NCI-H2029 (cell line): ENCODE measurements at regions not wholly inside any gene's neighbourhood (a gene's known extent, or its start where the extent isn't known, plus 50 kb on each side); places are given as distances from the start of the nearest gene placed in this dataset.

ENCODE experiments used
- DNase-seq: peaks from one replicate; lab custom pipeline; 2025; lab: John Stamatoyannopoulos, UW

DNA sequence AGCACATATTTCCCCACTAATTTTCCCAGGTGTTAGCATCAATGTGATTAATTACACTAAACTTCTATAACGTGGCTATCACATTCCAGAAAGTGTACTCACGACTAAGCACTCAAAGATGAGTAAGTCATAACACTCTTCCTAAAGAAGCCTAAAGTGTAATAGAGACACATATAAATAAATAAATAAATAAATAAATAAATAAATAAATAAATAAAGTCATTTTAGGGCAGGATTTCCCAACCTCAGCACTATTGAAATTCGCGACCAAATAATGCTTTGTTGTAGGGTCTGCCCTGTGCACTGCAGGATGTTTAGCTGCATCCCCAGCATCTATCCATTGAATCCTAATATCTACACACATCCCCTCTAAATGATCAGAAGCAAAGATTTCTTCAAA is 390.9 kb downstream of the CDH7 start:
- no peak for DNase-seq

DNA sequence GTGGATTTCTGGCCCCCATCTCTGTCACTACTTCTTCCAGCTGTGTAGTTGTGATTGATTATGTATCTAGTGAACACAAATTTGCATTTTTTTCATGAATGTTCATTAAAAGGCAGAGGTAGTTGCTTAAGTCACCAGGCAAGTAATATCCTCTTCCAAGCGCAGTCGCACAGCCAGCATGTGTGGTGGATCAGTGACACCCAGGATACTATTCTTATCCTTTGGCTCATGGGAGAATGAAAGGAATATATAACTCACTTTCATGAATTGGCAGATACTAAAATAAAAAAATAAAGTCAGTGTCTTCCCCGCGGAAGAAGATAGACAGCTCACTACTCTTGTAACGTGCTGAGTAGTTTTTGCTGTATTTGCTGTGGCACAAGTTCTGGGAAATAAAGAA is 387.8 kb downstream of the CDH7 start:
- DNase-seq: no peak

DNA sequence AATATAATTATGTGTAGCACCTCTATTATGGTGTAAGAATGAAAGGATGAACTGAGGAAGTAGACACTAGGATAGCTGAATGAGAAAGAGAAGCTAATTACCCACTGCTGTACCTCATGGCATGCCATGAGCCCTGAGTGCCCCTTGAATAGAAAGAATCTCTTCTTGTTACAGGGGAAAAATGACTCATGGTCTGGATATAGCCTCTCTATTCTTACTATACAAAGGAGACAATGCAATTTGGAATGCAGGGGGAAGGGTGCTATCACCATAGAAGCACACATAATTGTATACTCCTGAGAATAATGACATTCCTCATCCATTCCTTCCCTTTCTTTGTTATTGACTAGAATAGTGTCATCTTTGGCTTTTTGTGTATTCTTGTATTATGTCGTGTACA is 385.2 kb downstream of the CDH7 start:
- DNase-seq: no peak

DNA sequence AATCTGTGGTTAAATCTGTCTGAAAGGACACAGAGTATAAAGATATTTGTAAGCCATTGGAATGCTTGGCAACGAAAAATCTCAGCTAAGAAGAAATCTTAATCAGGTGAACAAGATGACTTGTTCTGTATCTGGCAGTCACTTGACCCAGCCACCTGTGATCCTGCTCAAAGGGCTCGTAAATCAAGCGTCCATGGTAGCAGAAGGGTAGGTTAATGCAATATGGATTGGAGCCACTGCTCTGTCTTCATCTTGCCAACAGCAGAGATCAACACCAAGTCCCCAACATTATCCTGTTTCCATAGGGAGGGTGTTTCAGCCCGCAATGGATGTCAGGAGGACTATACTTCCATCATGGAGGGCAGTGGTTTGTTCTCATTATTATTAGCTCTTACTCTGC is 378.4 kb downstream of the CDH7 start:
- no peak for DNase-seq

- no peak for DNase-seq
These were observed 375.5 kb downstream of the CDH7 start for GRCh38 chr18:66126266-66126665.

- no peak for DNase-seq
These were observed 373.6 kb downstream of the CDH7 start for GRCh38 chr18:66124394-66124793.

- no peak for DNase-seq
These were observed 368.5 kb downstream of the CDH7 start for GRCh38 chr18:66119347-66119746.

GRCh38 chr18:66111018-66111417 is 360.2 kb downstream of the CDH7 start:
- no peak for DNase-seq

DNA sequence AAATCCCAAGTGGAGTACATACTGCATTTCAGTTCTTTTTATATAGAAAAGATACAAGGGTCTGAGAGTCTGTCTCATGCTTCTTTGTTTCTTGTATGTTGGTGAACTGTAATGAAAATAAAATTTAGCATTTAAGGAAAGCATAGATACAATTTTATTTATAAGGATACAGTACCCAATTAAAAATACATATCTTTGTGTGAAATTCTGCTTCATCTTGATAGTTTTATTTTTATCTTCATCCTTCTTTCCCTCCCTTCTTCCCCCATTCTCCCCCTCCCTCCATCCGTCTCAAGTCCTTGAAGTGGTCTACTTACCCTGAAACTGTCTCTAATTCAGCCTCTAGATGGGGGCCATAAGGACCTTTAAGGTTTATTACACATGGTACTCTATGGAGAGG is 359.8 kb downstream of the CDH7 start:
- no peak for DNase-seq

GRCh38 chr18:66109981-66110380 is 359.2 kb downstream of the CDH7 start:
- no peak for DNase-seq

DNA sequence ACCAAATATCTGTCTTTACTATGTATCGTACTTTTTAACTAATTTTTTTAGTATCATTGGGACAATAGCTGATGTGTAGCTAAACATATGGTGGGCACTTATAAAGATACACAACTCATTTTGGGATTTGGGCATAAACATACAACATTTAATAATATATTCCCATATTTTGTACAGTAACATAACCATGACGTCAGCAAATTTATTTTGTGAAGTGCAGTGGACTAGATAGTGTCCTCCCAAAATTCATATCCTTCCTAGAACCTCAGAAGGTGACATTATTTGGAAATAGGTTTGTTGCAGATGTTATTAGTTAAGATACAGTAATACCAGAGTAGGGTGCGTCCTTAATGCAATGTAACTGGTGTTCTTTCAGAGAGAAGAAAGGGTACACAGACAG is 356.7 kb downstream of the CDH7 start:
- DNase-seq: no peak

- DNase-seq: no peak
These were observed 354.2 kb downstream of the CDH7 start for GRCh38 chr18:66105016-66105415.

DNA sequence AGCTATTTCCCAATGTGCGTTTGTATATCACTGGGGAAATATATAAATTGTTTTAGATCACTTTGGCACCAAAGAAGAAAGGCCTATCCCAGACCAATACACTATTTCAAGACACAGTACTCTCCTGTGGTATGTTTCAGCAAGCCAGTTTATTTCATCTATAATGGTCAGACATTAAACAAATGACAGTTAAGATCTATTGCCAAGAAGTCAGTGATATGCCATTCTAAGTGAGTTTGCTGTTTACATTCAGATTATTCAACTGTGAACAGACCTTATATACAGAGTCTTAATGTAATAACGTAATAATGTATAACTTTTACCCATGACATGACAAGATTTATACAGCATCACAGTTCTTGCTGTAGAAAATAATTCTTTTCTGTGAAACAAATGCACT is 352.7 kb downstream of the CDH7 start:
- no peak for DNase-seq

GRCh38 chr18:66083078-66083477 is 332.3 kb downstream of the CDH7 start:
- DNase-seq: no peak

GRCh38 chr18:66078925-66079800 is 328.4 kb downstream of the CDH7 start:
- DNase-seq: no peak

GRCh38 chr18:66077066-66077465 is 326.3 kb downstream of the CDH7 start:
- no peak for DNase-seq

DNA sequence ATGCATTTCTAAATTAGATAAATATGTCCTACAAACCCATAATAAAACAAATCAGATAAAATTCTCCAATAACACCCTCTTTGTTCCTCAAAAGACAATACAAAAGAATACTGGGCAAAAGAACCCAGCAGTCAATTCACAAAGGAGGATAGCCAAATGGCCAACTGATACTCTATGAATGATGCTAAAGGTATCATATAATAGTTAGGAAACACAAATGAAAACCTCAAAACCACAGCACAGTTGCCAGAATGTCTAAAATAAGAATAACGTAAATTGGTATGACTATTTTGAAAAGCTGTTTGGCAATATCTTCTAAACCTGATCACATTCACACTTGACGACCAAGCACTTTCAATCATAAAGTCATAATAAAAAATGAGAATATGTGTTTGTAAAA is 315.4 kb downstream of the CDH7 start:
- no peak for DNase-seq

GRCh38 chr18:66048406-66048805 is 297.6 kb downstream of the CDH7 start:
- DNase-seq: no peak

- DNase-seq: no peak
These were observed 295.3 kb downstream of the CDH7 start for GRCh38 chr18:66046032-66046602.

GRCh38 chr18:66043009-66043408 is 292.2 kb downstream of the CDH7 start:
- no peak for DNase-seq

- no peak for DNase-seq
These were observed 263.2 kb downstream of the CDH7 start for GRCh38 chr18:66013969-66014368.

DNA sequence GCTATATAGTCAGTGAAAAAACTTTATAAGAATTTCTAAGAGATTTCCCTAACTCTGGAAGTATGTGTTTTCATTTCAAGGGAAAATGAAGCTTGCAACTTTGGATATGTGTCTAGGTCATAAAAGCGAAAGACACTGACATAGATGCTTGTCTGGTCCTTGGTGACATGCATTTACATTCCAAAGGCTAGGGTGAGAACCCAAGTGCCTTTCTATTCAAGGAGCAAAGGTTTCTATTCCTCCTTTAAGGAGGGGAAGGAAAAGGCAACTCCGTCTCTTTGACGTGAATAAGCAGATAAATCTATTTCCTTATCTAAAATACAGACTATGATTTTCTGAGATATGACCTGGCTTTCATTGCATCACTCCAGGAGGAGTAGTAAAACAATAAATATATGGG is 261.1 kb downstream of the CDH7 start:
- DNase-seq: no peak

DNA sequence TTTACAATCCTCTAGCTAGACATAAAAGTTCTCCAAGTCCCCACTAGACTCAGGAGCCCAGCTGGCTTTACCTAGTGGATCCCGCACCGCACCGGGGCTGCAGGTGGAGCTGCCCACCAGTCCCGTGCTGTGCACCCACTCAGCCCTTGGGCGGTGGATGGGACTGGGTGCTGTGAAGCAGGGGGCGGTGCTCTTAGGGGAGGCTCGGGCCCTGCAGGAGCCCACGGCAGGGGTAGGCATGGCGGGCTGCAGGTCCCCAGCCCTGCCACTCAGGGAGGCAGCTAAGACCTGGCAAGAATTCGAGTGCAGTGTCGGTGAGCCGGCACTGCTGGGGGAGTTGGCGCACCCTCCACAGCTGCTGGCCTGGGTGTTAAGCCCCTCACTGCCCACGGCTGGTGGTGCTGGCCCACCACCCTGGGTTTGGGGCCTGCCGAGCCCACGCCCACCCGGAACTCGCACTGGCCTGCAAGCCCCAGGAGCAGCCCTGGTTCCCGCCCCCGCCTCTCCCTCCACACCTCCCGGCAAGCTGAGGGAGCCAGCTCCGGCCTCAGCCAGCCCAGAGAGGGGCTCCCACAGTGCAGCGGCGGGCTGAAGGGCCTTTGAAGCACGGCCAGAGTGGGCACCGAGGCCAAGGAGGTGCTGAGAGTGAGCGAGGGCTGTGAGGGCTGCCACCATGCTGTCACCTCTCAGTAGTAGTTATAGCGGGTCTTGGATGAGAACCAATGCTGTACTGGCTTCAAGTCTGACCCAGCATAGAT is 255.2 kb downstream of the CDH7 start:
- no peak for DNase-seq
